Right lobe of liver (tissue), 4 donors: ENCODE measurements at regions not wholly inside any gene's neighbourhood (a gene's known extent, or its start where the extent isn't known, plus 50 kb on each side); places are given as distances from the start of the nearest gene placed in this dataset.

ENCODE experiments used
- POLR2A ChIP-seq: fragments of 450-650 bp; IDR thresholded peaks from one replicate; pipeline ENCODE4 v1.6.1; 2017; ENCODE audit warnings: antibody characterized with exemption, mild to moderate bottlenecking
- TF ChIP-seq, protein P1 (sequence below), 4 donors: fragments of 200-600 bp in 3 of 4; fragments of 450-650 bp in 1 of 4; IDR thresholded peaks; one replicate each; pipeline versions ENCODE4 v1.5.1 to v1.8.0; 2016 to 2022; ENCODE audit warnings: antibody characterized with exemption in 4 of 4, mild to moderate bottlenecking in 2 of 4
- donor health status: DM: no; HTN: no; CAD: no.
- donor health status: DM: no; HTN: no; CAD: no.
- donor health status: DM: no; HTN: yes; CAD: no.

DNA sequence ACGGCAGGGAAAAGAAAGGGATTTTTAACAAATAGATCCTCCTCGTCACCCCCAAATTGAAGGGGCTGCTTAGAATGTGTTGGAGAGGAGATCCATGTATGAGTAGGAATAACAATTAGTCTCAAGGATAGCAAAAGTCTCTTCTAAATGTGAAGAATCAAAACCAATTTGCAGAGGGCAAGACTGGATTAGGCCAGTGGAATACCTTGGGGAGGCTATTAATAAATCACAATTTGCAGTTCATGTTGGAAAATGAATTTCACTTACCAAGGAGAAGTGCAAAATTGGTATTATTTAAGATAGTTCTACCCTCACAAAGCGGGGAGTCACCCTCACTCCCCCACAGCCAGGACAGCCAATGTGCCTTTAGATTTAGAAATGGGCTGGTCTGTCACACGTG lies 299.8 kb upstream of the SLC30A5 start:
- TF ChIP-seq, protein P1, sequence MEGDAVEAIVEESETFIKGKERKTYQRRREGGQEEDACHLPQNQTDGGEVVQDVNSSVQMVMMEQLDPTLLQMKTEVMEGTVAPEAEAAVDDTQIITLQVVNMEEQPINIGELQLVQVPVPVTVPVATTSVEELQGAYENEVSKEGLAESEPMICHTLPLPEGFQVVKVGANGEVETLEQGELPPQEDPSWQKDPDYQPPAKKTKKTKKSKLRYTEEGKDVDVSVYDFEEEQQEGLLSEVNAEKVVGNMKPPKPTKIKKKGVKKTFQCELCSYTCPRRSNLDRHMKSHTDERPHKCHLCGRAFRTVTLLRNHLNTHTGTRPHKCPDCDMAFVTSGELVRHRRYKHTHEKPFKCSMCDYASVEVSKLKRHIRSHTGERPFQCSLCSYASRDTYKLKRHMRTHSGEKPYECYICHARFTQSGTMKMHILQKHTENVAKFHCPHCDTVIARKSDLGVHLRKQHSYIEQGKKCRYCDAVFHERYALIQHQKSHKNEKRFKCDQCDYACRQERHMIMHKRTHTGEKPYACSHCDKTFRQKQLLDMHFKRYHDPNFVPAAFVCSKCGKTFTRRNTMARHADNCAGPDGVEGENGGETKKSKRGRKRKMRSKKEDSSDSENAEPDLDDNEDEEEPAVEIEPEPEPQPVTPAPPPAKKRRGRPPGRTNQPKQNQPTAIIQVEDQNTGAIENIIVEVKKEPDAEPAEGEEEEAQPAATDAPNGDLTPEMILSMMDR (IDR thresholded peaks at IDR 0.05) = no peak
- no peak for TF ChIP-seq POLR2A
